ENCODE measurements at regions not wholly inside any gene's neighbourhood (a gene's known extent, or its start where the extent isn't known, plus 50 kb on each side); places are given as distances from the start of the nearest gene placed in this dataset.

DNA sequence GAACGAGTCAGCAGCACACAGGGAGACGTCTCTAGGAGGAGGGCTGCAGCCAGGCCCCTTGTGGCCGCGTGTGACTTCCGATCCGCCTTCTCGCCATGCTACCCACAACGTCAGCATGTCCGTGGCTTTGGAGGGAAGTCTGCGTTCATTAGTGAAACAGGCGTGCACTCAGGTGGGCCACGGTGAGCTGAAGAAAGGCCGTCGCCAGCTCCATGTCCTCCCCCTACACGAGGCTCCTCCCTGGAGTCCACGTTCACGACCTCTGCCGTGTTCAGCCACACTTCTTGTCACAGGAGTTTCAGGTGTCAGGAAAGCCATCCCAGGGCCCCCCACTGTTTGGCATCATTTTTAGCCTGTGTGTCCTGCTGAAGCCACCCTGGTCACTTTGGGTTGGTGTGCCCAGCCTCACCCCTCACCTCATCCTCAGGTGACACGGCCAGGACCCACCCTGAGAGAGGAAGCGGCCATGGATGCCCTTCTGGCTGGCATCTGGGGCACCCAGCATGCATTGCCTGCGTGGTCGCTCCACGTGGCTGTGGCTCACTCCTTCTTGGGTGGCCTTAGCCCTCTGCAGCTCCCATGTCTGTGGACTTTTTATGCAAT, 310.6 kb upstream of the SHH start:
- no peak for TF ChIP-seq EZH2phosphoT487 (conservative IDR thresholded peaks at IDR 0.05; ENCODE audit: low read length)
- TF ChIP-seq, protein P1, sequence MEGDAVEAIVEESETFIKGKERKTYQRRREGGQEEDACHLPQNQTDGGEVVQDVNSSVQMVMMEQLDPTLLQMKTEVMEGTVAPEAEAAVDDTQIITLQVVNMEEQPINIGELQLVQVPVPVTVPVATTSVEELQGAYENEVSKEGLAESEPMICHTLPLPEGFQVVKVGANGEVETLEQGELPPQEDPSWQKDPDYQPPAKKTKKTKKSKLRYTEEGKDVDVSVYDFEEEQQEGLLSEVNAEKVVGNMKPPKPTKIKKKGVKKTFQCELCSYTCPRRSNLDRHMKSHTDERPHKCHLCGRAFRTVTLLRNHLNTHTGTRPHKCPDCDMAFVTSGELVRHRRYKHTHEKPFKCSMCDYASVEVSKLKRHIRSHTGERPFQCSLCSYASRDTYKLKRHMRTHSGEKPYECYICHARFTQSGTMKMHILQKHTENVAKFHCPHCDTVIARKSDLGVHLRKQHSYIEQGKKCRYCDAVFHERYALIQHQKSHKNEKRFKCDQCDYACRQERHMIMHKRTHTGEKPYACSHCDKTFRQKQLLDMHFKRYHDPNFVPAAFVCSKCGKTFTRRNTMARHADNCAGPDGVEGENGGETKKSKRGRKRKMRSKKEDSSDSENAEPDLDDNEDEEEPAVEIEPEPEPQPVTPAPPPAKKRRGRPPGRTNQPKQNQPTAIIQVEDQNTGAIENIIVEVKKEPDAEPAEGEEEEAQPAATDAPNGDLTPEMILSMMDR (IDR thresholded peaks at IDR 0.05; ENCODE audit: insufficient read depth, low read length, poor library complexity, severe bottlenecking): no peak
